Hematopoietic multipotent progenitor cell treated with erythropoietin and hydrocortisone succinate and interleukin-3 and kit ligand, for 6 days (in vitro differentiated cells): ENCODE measurements at regions not wholly inside any gene's neighbourhood (a gene's known extent, or its start where the extent isn't known, plus 50 kb on each side); places are given as distances from the start of the nearest gene placed in this dataset.

Experiments used
- DNase-seq: peaks from one replicate; pipeline ENCODE4 v3.0.0-alpha.2; 2015

DNA sequence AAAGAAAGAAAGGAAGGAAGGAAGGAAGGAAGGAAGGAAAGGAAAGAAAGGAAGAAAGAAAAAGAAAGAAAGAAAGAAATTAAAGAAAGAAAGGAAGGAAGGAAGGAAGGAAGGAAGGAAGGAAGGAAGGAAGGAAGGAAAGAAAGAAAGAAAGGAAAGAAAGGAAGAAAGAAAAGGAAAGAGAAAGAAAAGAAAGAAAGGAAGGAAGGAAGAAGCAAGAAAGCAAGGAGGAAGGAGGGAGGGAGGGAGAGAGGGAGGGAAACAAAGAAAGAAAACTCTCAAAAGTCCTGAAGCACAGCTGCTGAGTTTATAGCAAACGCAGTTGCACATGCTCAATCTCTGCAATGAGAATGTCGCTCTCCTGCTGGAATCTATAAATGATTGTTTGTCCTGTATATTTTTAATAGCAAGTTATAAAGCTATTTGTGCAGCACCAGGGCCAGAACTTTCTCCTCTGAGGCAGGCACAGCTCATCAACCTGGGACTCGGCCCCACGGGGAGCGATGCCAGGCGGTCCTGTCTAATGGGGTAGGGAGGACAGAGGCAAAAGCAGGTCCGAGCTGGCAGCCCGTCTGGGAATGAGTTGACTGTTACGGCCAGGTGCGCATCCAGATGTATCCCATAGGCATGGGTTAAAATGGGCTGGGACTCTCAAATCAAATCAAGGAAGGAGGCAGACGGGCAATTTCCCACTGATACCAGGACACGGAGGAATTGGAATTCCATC lies 118.0 kb upstream of the PFKP start:
- DNase-seq: no peak

DNA sequence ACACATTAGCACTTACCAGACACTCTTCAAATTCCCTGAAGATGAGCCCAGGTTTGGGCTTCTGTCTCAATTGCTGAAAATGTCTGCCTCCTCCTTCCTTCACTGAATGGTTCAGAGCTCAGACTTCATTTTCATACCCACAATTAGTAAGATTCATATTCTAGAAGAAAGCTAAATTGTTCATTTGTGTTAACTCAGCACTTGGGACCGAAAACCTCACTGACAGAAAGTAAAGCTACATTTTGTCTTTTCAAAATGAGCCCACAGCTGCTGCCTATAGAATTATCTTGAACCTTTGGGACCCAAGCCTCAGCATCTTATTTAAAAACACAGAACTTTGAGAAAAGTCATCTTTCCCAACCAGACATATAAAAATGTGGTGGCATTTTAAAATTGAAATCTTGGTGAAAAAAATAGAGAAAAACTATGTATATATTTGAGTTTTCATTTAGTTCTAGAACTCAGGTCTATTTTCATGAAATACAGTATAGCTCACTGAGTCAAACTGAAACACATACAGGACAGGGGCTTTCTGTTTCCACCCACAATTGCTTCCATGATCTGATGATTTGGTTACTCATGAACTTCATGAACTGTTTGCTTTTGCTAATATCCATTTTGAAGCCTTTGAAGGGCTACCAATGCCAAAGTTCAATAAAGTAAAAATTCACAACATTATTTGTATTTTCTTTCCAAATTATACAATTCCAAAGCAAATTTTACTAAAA lies 119.1 kb upstream of the PFKP start:
- no peak for DNase-seq

DNA sequence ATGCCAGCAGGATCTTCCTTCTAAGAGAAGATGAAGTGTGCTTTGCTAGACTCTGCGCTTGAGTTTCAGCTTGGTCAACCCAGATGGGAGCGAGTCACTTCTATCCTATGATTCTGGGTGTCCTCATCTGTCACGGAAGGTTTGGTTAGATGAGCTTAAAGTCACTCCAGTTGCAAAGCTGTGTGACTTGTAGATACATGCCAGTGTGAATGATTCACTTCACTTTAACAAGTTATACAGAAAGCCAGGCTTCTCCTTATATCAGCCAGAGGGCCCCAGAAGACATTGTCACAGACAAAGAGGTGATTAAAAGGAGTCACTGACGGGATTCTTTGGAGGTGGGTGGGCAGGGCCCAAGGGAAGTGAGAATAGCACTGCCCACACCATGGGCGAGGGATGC lies 122.6 kb upstream of the PFKP start:
- no peak for DNase-seq

DNA sequence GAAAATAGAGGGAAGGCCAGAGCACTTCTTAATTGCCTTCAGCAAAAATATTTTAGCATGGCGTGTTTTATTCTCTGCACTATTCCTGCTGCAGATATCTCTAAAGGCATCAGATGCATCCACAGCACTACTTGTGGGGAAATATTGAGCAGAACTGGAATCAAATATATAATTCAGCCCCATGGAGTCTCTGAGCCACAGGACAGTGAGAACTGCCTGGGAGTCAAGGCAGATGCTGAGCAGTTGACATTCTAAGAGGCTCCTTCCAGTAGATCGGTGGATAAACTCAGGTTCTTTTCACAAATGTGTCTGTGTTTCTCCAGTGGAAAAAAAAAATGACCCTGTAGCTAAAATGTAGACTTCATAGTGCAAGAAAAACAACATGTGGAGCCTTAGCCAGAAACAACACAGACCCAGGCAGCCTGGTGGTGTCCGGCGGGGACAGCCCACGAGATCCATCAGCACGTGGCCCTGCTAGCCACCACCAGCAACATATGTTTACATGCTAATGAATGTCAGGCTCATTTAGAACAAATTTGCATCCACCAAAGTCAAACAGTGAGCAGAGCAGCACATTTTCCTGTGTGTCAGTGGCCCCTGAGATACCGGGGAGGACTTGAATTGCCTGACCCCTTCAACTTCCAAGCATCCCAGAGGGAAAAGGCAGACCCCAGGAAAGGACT lies 123.3 kb upstream of the PFKP start:
- DNase-seq: no peak

DNA sequence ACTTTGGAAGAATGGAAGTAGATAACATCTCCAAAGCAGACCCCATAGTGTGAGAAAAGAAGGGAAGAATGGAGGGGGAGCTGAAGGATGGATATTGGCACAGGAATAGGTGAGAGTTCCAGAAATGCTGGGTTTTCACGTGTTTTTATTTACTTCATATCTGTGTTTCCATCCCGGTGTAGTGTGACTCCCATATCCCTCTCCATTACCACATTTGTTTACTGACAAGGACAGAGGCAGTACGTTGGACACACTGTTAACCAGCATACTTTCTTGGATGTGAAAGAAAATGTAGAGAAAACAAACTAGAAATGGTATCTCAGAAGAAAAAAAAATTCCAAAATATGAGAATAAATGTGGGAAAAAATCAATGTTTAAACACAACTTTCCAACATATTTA lies 124.4 kb upstream of the PFKP start:
- no peak for DNase-seq

DNA sequence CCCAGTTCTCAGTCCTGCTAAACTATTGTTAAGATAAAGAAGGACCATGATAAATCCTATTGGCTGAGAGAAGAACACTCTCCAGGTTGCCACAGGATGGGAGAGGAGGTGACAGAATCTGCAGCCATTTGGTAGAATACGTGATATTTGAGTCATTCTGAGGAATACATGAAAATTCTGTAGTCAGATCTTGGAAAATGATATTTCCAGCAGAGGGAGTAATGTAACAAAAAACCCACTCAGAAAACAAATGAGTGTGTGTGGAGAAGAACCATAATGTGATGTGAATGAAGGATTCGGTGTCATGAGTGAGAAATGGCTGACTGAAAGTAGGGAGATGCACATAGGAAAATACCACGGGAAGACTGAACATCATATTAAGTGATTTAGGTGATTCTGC lies 128.5 kb upstream of the PFKP start:
- DNase-seq: no peak

DNA sequence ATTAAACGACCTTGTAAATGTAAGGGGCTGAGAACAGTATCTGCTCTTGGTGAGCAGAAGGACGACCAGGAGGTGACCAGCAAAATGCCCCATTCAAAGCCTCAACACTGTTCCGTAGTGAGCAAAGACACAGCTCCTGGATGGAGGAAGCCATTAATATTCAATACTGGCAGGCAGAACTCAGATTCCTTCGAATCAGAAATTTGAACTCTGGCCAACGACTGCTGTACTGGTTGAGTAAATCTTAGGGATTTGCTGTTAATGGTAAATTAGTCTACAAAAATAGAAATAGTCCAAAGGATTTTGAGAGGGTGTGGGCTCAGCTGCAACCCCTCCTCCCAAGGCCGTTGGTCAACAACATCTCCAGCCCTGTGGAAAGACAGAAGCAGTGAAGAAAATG lies 130.5 kb upstream of the PFKP start:
- DNase-seq: no peak

DNA sequence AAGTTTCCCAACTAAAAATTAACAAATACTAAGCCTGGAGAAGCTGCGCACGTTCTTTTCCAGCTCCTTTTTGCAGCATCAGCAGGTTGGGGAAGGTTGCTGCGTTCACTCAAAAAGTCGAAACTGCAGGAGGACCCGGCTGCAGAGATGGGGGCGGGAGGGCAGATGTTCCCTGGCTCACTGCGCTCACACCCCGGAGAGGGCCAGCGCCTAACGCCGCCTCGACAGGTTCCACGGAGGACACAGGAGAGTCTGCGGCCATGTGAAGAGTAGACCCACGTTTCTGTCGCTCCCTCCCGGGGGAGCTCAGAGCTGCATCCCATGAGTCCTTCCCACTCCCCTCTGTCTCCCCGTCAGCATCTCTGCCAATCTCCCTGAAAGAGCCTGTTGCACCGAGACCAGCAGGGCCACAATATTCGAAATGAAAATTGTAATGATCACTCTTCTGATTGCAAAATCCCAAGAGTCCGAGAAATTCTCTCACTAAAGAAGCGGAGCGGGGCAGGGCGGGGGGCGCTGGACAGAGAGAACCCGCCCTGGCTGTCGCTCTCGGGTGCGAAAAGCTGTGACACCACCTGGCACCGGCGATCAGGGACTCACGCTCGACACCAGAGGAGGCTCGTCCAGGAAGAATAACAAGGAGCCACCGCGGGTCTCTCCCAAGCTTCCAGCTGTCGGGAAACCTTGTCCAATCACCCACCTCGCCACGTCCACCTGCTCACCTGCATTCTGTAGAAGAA lies 131.5 kb upstream of the PFKP start:
- DNase-seq: no peak

DNA sequence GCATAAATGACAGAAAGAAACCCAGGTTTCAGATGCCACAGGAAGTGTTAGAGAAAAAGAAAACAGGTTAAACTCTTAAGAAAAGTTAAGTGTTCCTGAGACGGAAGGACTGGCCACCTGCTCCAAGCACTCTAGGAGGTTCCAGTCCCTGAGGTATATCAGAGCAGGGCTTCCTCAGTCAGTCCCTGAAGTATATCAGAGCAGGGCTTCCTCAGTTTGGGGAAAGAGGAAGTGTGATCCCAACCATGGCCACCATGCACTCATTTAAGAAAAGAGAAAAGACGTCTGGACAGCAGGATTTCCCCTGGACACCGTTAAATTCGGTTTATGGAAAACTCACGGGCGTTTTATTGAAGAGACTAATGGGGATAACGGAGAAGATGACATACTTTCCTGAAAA lies 133.4 kb upstream of the PFKP start:
- DNase-seq: no peak

DNA sequence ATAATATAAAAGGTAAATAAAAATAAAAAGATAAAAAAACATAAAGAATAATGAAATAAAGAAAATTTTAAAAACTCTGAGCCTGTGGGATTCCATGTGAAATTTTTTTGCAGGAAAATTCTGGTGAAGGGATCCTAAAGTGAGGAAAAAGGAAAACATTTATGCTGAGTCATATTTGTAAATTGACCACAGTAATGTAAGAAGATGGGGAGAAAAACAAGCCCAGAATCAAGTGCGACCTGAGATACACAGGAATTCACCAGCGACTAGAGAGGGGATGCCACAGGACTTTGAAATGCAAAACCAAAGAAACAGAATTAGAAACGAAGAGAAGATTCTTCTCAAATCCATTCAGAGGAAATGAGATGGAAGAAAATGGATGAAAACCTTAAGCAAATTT lies 133.8 kb upstream of the PFKP start:
- DNase-seq: no peak

DNA sequence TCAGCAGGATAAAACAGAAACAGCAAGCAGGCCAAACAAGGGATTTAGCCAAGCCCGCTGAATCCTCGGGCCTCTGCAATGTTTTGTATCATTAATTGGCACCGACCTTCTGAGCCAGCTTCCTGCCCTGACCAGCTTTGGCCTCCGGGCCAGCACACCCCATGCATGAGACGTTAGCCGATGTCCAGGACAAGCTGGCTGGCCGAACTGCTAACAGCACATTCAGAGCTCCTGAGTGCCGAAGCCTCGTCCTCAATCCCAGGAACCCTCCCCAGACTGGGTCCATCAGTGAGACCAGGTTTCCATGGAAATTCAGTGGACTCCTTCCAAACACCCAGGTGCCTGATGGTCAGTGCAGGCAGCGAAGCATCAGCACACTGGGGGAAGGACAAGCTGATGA lies 134.3 kb upstream of the PFKP start:
- no peak for DNase-seq

DNA sequence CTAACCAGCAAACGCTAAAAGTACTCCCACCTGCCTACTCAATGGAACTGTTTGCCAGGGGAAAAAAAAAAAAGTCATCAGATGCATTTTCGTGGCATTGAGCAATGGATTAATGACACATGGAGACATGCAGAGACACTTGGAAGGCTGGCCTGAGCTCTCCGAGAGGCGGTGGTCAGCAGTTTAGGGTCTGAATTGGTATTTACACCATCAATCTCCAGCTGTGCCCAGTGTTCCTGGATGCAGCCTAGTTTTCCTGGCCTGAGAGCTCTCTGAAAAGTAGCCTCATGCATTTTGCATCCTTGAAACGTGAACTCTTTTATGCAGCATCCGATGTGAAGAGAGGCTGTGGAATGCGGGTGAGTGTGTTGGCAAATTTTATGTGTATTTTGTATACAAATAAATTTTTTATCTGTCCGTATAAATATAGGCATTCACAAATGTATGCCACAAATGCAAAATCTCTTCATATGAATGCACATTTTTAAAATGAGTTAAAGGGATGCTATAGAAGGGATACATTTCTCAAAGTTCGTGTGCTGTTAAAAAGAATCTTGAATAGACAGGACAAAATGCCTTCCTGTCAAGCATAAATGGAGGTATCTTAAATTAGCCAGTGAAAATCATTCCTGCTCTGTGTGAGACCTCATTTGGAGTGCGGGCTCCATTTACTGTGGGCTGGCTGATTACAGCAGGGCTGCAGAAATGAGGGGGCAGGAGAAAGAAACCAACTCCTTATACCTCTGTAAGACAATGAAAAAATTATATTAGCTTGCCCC lies 137.7 kb upstream of the PFKP start:
- DNase-seq: no peak

DNA sequence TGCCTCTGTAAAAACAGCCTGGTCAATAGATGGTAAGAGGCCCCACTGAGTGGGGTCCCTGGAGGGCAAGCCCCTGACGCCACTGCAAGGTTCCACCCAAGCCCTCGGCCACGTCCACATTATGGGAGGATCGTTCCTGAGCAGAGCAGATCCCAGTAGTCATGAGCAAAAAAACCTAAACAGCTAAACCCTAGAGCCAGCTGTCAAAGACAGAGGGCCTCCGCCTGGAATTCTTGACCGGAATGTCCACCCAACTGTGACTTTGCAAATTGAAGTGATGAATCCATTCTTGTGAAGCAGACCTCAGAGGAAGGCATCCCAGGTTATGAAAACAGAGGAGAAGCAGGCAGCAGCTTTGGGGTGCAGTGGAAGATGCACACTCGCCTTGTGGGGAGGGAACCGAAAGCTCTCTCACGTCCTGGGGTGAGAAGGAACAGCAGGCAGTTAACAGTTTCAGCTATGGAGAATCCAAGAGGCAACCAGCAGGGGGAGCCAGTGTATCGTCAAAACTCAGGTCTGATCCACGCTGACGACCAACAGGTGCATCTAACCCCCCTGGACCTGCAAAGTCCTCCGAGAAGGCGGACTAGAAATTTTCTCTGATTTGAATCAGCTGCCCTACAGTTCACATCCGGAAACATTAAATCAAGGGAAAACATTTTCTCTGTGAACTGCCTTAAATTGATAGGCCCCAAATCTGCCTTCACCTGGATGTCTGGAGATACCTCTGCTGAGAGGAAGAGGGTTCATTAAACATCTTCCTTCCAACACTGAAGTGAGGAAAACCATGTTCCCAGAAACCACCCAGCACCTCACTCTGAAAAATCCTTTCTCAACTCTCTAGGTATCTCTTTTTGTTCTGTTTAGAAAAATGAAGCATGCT lies 139.1 kb upstream of the PFKP start:
- peak; percentile 87 for DNase-seq

DNA sequence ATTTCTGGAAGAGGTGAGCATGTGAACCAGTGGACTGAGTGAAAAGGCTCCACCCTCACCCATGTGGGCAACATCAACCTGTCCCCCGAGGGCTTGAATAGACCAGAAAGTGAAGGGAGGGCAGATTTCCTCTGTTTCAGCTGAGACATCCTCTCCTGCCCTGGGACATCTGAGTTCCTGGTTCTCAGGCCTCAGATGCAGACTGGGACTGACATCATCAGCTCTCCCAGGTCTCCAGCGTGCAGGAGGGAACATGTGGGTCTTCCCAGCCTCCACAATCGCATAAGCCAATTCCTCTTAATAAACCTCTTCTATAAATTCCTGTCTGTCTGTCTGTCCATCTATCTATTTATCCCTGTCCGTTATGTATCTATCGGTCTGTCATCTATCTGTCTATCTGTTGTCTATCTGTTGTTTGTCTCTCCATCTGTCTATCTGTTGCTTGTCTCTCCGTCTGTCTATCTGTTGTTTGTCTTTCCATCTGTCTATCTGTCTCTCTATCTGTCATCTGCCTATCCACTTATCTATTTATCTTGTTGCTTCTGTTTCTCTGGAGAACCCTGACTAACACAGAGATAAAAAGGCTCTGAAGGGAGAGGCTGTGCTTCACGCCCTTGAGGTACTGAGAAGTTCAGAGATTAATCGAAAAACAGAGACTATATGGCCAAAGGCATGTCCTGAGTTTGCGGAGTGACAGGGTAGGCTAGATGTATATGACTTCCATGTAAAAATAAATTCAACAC lies 140.3 kb upstream of the PFKP start:
- peak; percentile 7 for DNase-seq

DNA sequence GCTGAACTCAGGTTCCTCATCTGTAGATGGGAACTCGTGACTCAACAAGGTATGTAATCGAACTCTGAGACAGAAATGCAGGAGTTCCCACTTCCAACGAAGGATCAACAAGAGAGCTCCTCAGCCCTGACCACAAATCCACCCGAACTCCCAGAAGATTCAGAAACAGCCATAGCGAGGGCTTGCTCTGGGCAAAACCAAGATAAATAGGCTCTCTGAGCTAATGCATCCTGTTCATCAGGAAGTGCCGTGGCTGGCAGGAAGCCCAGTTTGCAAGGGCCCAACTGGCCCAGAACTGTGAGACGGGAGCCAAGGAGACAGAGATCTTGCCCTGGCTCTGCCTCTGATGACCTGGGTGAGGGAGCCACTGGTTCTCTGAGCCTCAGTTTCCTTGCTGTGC lies 141.7 kb upstream of the PFKP start:
- DNase-seq: peak; percentile 74

DNA sequence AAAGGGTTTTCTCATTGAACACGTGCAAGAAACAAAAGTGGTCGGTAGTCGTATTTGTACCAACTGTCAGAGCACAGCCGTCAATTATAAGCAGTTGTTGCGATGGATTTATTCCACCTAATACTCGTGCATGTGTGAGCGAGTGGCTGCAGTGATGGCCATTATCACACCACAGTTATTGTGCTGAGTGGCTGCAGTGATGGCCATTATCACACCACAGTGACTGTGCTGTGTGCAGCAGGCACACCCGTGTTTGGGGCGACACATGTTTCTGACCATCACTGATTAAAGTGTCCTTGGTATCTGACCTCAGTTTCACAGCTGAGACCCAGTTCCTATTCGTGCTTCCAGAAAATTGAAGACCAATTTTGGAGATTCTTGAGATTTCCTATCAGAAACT lies 142.9 kb upstream of the PFKP start:
- DNase-seq: peak; percentile 15

DNA sequence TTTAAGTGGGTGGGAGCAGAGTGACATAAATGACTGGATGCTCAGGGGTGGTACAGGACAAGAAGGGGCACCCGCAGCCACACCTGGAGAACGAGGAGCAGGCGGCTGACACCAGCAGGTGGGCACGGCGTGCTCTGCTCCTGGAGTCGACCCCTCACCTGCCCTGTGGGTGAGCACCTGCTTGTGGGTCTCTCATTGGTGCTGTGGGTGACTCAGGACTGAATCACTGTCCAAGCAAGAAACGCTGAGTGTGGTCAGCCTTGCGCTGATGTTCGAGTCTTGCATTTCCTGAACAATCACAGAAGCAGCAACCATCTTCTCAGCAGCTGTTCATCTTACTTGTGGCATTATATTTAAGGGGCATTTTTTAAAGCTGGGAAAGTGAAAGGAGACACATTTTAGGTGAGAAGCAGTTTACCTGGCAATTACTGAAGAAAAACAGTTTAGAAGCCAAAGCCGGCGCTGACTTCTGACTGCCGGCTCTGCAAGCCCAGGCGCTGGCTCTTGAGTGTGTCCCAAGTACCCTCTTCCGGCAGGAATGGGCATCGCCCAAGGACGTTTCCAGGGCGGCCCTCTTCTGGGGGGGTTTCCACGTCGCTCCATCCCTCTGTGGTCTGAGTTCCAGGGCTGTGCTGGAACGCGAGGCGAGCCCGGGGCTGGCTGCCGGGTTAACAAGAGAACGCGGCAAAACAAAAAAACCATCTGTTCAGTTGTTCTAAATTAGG lies 145.2 kb upstream of the PFKP start:
- DNase-seq: no peak

DNA sequence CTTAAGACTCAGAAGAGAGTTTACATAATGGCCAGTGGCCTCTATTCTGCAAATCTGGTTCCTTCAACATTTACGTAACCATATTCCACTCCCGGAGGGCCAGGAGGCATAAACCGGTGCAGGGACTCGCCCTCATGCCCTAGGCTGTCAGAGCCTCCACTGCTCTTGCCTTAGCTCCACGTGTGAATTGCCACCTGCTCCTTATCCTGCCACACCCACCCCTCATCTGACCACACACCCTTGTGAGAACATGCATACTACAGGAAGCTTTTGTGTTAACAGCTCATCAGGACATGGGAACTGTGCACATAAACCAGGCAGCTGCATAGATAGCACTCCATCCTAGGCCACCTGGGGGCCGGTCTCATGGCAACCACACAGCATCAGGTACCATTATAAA lies 146.7 kb upstream of the PFKP start:
- no peak for DNase-seq

DNA sequence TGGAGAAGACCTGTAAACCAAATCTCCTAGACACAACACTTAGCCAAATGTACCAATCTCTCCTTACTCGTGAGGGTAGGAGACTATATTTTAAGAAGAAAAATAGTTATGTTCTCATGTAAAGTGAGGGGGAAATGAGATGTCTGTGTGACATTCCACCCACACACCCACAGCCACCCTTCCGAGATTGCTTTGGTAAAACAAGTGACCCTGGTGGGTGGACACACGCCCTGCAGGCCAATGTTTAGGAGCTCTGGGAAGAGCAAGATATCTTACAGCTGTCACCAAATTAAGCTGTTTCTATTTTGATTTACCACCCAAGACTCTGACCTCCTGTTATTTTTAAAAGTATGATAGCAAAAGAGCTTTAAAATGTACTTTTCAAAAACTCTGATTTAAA lies 147.2 kb upstream of the PFKP start:
- DNase-seq: no peak

DNA sequence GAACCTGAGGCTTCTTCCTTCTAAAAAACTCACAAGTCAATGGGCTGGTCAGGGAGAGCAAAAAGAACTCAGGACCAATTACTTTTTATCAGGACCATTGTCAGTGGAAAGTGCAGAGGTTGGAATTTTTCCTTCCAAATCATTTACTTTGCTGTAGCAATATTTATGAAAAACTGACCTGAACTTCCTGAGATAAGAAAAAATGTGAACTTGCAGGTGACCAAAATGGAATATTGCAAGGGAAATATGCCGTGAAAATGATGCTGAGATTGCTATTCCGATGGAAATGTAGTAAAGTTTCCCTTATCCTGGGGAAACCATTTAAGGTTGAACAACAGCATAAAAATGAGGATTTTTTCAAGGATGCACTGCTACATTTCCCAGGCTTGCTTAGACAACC lies 148.3 kb upstream of the PFKP start:
- DNase-seq: no peak
